ENCODE measurements at regions not wholly inside any gene's neighbourhood (a gene's known extent, or its start where the extent isn't known, plus 50 kb on each side); places are given as distances from the start of the nearest gene placed in this dataset.
A peak's percentile ranks its signal among the peaks of the same experiment; 100 is the strongest.

DNA sequence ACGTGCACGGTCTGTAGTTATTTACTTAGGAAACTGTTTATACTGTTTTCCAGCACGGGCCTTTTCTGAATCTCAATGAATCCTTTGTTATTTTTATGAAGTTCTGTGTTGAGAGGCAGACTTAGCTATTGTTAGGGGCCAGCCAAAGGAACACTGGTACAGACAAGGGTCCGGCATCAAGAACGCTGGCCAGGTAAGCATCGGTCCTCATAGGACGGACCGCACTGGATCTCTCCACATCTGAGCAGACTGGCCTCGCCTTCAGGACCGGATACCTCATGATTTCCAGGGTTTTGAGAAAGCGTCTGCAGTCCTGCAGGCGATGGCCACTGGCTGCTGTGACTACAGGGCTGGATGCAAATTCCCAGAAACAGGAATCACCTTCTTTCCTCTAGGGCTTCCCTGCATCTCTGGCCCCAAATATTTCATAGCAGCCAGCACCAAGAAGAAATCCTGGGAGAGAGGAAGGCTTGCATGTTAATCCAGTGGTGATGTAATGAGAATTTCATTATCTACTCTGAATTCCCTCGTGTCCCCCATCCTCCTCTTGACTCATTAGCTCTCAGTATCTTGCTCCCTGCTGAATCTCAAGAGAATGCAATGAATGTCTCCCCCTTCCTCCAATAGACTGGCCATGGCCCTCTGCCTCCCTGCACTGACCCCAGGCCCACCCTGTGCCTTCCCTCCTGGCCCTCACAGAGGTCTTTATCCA is 325.4 kb upstream of the NPVF start:
- Histone ChIP-seq H3K4me3 (ENCODE audit: low read length in 2 of 2) (no peak overlapping the region), H3K9ac (ENCODE audit: low read length in 2 of 2) (no peak overlapping the region), H3K9me3 (ENCODE audit: control insufficient read depth in 2 of 2, low read length in 2 of 2) (no peaks in the 10 kb centered on the region), H3K27me3 (ENCODE audit: control insufficient read depth in 1 of 2, insufficient read depth in 2 of 2, low read length in 2 of 2) (no peaks in the 10 kb centered on the region), H3K36me3 (ENCODE audit: control insufficient read depth in 2 of 2, insufficient read depth in 2 of 2, low read length in 2 of 2) (no peaks in the 10 kb centered on the region), H3K27ac (ENCODE audit: low read length) (no peak overlapping the region), H3K4me1 (ENCODE audit: control insufficient read depth, insufficient read depth, low read length) (no peaks in the 10 kb centered on the region)

DNA sequence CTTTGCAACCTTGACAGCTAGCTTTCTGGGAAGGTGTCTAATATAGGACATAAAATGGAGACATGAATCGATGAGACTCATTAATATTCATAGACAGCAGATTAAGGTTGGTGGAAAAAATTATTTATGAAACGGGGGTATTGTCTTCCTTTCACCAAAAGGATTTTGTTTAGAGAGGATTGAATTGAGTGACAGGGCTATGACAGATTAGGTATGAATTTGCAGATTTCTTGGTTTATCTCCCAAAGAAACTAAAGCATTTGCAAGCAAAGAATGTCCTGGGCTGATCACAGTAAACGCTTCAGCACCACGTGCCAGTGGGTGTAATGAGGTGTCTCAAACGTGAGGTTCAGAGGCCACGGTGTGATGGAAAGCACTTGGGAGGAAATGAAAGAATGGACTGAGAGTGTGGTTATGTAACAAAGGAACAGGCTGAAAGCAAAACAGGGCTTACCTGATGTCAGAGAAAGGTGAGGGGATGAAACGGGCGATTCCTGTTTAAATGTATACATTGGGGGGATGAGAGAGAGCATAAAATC is 329.2 kb upstream of the NPVF start:
- no peak overlapping the region for H3K27ac ChIP-seq (ENCODE audit: low read length)
- no peak overlapping the region for H3K9ac ChIP-seq (ENCODE audit: low read length in 2 of 2)
- no peaks in the 10 kb centered on the region for H3K27me3 ChIP-seq (ENCODE audit: control insufficient read depth in 1 of 2, insufficient read depth in 2 of 2, low read length in 2 of 2)

DNA sequence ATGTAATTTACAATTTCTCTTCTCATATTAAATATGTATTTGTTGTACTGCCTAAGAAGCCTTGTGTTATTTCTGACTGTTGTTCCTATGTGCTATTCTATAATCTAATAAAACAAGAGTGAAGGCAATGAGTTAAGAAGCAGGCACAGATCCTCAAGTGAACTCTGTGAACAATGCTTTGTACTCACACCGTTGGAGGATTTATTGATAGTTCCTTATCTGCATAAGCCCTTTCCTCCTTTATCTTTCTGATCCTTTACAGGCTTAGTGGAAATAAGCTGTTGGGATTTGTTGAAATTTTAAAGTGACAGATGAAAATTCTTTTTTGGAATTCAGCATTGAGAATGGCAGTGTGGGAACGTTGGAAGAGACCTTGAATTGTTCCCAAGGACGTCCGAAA is 329.6 kb upstream of the NPVF start:
- no peaks in the 10 kb centered on the region for H3K36me3 ChIP-seq (ENCODE audit: control insufficient read depth in 2 of 2, insufficient read depth in 2 of 2, low read length in 2 of 2)
- H3K9ac ChIP-seq (ENCODE audit: low read length in 2 of 2), result no peak overlapping the region
- no peak overlapping the region for H3K27ac ChIP-seq (ENCODE audit: low read length)
- no peak overlapping the region for H3K4me3 ChIP-seq (ENCODE audit: low read length in 2 of 2)
- no peaks in the 10 kb centered on the region for H3K27me3 ChIP-seq (ENCODE audit: control insufficient read depth in 1 of 2, insufficient read depth in 2 of 2, low read length in 2 of 2)
- H3K4me1 ChIP-seq (ENCODE audit: control insufficient read depth, insufficient read depth, low read length), result peaks cover 19% of the 10 kb centered on the region
- H3K9me3 ChIP-seq (ENCODE audit: control insufficient read depth in 2 of 2, low read length in 2 of 2), result no peaks in the 10 kb centered on the region

More for the DNA sequence above, 329.2 kb upstream of the NPVF start:
- Histone ChIP-seq H3K9me3 (ENCODE audit: control insufficient read depth in 2 of 2, low read length in 2 of 2) (no peaks in the 10 kb centered on the region), H3K4me3 (ENCODE audit: low read length in 2 of 2) (no peak overlapping the region), H3K36me3 (ENCODE audit: control insufficient read depth in 2 of 2, insufficient read depth in 2 of 2, low read length in 2 of 2) (no peaks in the 10 kb centered on the region), H3K4me1 (ENCODE audit: control insufficient read depth, insufficient read depth, low read length) (peaks cover 17% of the 10 kb centered on the region)

DNA sequence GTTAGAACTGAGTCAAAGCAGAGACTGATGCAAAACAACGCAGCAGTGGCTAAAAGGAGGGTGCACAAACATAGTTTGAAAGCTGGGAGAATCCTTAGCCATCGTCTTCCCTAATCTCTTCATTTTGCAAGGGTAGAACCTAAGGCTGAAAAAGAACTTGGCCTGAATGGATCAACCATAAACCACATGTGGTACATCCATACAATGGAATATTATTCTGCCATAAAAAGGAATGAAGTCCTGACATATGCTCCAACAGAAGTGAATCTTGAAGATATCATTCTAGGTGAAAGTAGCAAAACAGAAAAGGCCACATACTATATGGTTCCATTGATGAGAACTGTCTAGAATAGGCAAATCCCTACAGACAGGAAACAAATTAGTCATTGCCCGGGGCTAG is 330.3 kb upstream of the NPVF start:
- H3K4me3 ChIP-seq (ENCODE audit: low read length in 2 of 2), result no peak overlapping the region
- H3K27me3 ChIP-seq (ENCODE audit: control insufficient read depth in 1 of 2, insufficient read depth in 2 of 2, low read length in 2 of 2), result no peaks in the 10 kb centered on the region
- H3K27ac ChIP-seq (ENCODE audit: low read length), result no peak overlapping the region
- H3K36me3 ChIP-seq (ENCODE audit: control insufficient read depth in 2 of 2, insufficient read depth in 2 of 2, low read length in 2 of 2), result no peaks in the 10 kb centered on the region
- peaks cover 19% of the 10 kb centered on the region for H3K4me1 ChIP-seq (ENCODE audit: control insufficient read depth, insufficient read depth, low read length)
- H3K9ac ChIP-seq (ENCODE audit: low read length in 2 of 2), result no peak overlapping the region
- no peaks in the 10 kb centered on the region for H3K9me3 ChIP-seq (ENCODE audit: control insufficient read depth in 2 of 2, low read length in 2 of 2)

DNA sequence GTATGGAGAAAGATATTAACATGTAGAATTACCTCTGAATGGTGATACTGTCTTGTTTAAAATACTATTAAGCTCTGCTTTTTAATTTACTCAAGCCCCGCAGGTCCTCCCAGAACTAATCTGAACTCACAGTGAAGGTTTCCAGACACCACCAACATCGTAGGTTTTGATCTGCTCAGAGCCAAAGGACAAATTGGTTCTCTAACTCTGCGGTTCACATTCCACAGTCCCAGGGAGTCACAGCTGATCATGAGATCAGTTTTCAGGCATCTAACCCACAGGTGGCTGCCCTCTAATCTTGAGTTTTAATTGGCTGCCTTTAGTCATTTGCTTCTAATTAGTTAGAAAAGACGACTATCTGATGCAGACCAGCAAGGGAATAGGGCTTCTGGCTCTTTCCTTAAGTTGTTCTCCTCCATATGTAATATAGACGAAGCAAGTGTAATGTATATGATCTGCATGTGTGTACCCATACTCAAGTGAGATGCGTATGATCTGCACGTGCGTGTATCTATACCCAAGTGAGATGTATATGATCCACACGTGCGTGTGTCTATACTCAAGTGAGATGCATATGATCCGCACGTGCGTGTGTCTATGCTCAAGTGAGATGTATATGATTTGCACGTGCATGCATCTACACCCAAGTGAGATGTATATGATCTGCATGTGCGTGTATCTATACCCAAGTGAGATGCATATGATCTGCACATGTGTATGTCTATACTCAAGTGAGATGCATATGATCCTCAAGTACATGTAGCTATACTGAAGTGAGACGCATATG is 331.5 kb upstream of the NPVF start:
- Histone ChIP-seq H3K27me3 (ENCODE audit: control insufficient read depth in 1 of 2, insufficient read depth in 2 of 2, low read length in 2 of 2) (no peaks in the 10 kb centered on the region), H3K4me3 (ENCODE audit: low read length in 2 of 2) (no peak overlapping the region), H3K36me3 (ENCODE audit: control insufficient read depth in 2 of 2, insufficient read depth in 2 of 2, low read length in 2 of 2) (no peaks in the 10 kb centered on the region), H3K9me3 (ENCODE audit: control insufficient read depth in 2 of 2, low read length in 2 of 2) (no peaks in the 10 kb centered on the region), H3K27ac (ENCODE audit: low read length) (no peak overlapping the region), H3K4me1 (ENCODE audit: control insufficient read depth, insufficient read depth, low read length) (peaks cover 22% of the 10 kb centered on the region), H3K9ac (ENCODE audit: low read length in 2 of 2) (no peak overlapping the region)

DNA sequence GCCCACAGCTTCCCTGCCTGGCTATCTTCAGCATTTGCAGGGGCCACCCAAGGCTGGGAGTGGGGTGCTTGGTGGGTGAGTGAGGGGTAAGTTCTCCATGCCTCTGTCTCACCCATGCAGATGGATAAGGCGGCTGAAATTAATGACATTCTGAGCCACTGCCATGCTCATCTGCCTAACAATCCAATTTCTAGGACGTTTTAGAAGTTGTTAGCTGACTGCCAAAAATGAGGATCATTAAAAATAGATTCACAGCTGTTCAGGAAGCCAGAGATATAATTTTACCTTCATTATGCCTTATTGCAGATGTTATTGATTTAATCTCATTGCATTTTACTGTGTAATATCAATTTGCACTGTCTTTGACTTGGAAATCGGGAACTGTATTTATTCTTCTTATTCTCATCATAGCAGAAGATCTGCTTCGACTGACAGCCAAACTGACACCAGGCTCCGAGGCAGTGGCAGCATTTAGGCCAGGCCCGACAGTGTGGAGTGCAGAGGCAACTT is 334.4 kb upstream of the NPVF start:
- no peaks in the 10 kb centered on the region for H3K27me3 ChIP-seq (ENCODE audit: control insufficient read depth in 1 of 2, insufficient read depth in 2 of 2, low read length in 2 of 2)
- H3K27ac ChIP-seq (ENCODE audit: low read length), result peak overlapping the region; percentile 18

DNA sequence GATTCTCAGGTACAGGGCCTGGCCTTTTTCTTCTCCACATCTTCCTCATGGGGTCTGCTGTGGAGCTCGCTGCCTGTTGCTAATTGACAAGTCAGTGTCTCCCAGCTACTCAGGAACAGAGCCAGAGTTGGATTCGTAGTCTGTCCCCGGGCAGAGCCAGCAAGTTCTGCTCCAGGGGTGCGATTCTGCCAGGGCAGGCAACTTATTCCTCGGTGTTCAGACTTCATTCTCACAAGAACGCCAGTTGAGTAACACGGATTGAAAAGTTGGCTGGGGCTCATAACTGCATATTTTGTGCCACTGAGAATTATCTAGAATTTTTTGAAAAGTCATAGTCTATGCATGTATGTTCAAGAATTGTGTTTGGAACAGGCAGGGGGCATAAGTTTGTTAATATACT is 336.7 kb upstream of the NPVF start:
- Histone ChIP-seq H3K27me3 (ENCODE audit: control insufficient read depth in 1 of 2, insufficient read depth in 2 of 2, low read length in 2 of 2) (no peaks in the 10 kb centered on the region), H3K9ac (ENCODE audit: low read length in 2 of 2) (no peak overlapping the region), H3K9me3 (ENCODE audit: control insufficient read depth in 2 of 2, low read length in 2 of 2) (no peaks in the 10 kb centered on the region), H3K4me1 (ENCODE audit: control insufficient read depth, insufficient read depth, low read length) (peaks cover 27% of the 10 kb centered on the region), H3K27ac (ENCODE audit: low read length) (no peak overlapping the region), H3K36me3 (ENCODE audit: control insufficient read depth in 2 of 2, insufficient read depth in 2 of 2, low read length in 2 of 2) (no peaks in the 10 kb centered on the region), H3K4me3 (ENCODE audit: low read length in 2 of 2) (no peak overlapping the region)

More for the DNA sequence above, 334.4 kb upstream of the NPVF start:
- Histone ChIP-seq H3K36me3 (ENCODE audit: control insufficient read depth in 2 of 2, insufficient read depth in 2 of 2, low read length in 2 of 2) (no peaks in the 10 kb centered on the region), H3K9ac (ENCODE audit: low read length in 2 of 2) (no peak overlapping the region), H3K9me3 (ENCODE audit: control insufficient read depth in 2 of 2, low read length in 2 of 2) (no peaks in the 10 kb centered on the region), H3K4me1 (ENCODE audit: control insufficient read depth, insufficient read depth, low read length) (peaks cover 27% of the 10 kb centered on the region), H3K4me3 (ENCODE audit: low read length in 2 of 2) (no peak overlapping the region)

DNA sequence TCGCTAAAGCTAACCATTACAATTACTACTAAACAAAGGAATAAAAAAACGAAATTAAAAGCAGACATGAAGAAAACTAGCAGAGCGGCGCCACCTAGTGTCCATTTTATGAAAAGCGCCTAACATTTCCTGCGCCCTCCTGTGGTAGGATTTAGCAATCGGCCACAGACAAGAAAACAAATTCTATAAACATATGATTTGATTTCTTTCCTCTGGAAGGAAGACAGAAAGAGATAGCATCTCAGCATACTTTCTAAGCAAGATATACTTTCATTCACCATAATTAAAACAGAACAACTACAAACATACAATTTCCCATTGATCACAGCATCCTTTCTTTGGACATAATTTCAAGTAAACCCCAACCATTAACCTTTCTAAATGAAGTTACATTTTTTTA is 337.7 kb upstream of the NPVF start:
- peaks cover 21% of the 10 kb centered on the region for H3K4me1 ChIP-seq (ENCODE audit: control insufficient read depth, insufficient read depth, low read length)
- H3K9ac ChIP-seq (ENCODE audit: low read length in 2 of 2), result no peak overlapping the region
- H3K36me3 ChIP-seq (ENCODE audit: control insufficient read depth in 2 of 2, insufficient read depth in 2 of 2, low read length in 2 of 2), result no peaks in the 10 kb centered on the region
- peak overlapping the region in 1 of 2 donors; percentile 36 for H3K4me3 ChIP-seq (ENCODE audit: low read length in 2 of 2)
- H3K9me3 ChIP-seq (ENCODE audit: control insufficient read depth in 2 of 2, low read length in 2 of 2), result no peaks in the 10 kb centered on the region
- H3K27me3 ChIP-seq (ENCODE audit: control insufficient read depth in 1 of 2, insufficient read depth in 2 of 2, low read length in 2 of 2), result no peaks in the 10 kb centered on the region
- H3K27ac ChIP-seq (ENCODE audit: low read length), result no peak overlapping the region

DNA sequence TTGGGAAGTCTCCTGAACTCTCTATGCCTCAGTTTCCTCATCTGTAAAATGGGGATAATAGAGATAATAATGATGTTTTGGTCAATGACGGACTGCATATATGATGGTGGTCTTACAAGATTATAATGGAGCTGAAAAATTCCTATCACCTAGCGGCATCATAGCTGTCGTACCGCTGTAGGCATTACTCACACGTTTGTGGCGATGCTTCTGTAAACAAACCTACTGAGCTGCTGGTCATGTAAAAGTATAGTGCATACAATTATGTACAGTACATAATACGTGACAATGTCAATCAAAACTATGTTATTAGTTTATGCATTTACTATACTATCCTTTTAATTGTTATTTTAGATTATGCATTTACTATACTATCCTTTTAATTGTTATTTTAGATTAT is 339.1 kb upstream of the NPVF start:
- H3K27ac ChIP-seq (ENCODE audit: low read length), result no peak overlapping the region
- H3K27me3 ChIP-seq (ENCODE audit: control insufficient read depth in 1 of 2, insufficient read depth in 2 of 2, low read length in 2 of 2), result no peaks in the 10 kb centered on the region
- H3K4me1 ChIP-seq (ENCODE audit: control insufficient read depth, insufficient read depth, low read length), result peaks cover 10% of the 10 kb centered on the region
- no peak overlapping the region for H3K9ac ChIP-seq (ENCODE audit: low read length in 2 of 2)
- H3K9me3 ChIP-seq (ENCODE audit: control insufficient read depth in 2 of 2, low read length in 2 of 2), result no peaks in the 10 kb centered on the region
- H3K36me3 ChIP-seq (ENCODE audit: control insufficient read depth in 2 of 2, insufficient read depth in 2 of 2, low read length in 2 of 2), result no peaks in the 10 kb centered on the region
- H3K4me3 ChIP-seq (ENCODE audit: low read length in 2 of 2), result no peak overlapping the region

DNA sequence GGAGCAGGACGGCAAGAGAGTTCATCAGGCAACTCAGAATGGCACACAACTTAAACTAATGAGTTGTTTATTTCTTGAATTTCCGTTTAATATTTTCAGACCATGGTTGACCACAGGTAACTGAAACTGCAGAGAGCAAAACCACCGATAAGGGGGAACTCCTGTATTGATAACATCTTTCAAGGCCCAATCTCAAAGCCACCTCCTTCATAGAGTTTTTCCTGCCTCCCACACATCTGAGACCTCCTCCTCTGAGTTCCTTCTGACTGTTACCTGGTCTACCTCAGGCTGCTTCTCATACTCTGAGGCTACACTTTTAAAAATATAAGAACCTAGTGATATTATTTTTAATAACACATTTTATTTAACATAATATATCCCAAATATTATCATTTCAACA is 341.5 kb upstream of the NPVF start:
- Histone ChIP-seq H3K9ac (ENCODE audit: low read length in 2 of 2) (no peak overlapping the region), H3K4me3 (ENCODE audit: low read length in 2 of 2) (no peak overlapping the region), H3K9me3 (ENCODE audit: control insufficient read depth in 2 of 2, low read length in 2 of 2) (no peaks in the 10 kb centered on the region), H3K36me3 (ENCODE audit: control insufficient read depth in 2 of 2, insufficient read depth in 2 of 2, low read length in 2 of 2) (no peaks in the 10 kb centered on the region), H3K27me3 (ENCODE audit: control insufficient read depth in 1 of 2, insufficient read depth in 2 of 2, low read length in 2 of 2) (no peaks in the 10 kb centered on the region), H3K27ac (ENCODE audit: low read length) (no peak overlapping the region), H3K4me1 (ENCODE audit: control insufficient read depth, insufficient read depth, low read length) (peaks cover 4% of the 10 kb centered on the region)

DNA sequence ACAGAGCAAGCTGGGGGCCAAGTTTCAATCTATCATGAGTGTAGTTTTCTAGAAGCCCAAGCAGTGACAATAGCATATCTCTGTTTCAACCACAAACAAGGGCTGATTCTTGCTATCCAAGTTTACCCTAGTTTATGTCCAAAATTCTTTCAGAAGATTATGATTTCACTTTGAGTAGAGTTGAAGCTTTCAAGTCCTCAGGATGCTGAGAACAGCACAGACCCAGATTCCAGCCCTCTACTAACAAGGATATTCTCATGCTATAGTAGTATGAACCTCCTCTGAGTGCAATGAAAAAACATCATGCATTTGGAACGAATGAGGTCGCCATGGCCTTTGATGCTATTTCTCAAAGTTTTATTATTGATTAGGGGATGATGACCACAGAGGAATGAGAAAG is 344.1 kb upstream of the NPVF start:
- no peaks in the 10 kb centered on the region for H3K27me3 ChIP-seq (ENCODE audit: control insufficient read depth in 1 of 2, insufficient read depth in 2 of 2, low read length in 2 of 2)
- no peaks in the 10 kb centered on the region for H3K4me1 ChIP-seq (ENCODE audit: control insufficient read depth, insufficient read depth, low read length)
- H3K4me3 ChIP-seq (ENCODE audit: low read length in 2 of 2), result no peak overlapping the region
- H3K9ac ChIP-seq (ENCODE audit: low read length in 2 of 2), result no peak overlapping the region
- no peaks in the 10 kb centered on the region for H3K36me3 ChIP-seq (ENCODE audit: control insufficient read depth in 2 of 2, insufficient read depth in 2 of 2, low read length in 2 of 2)
- no peaks in the 10 kb centered on the region for H3K9me3 ChIP-seq (ENCODE audit: control insufficient read depth in 2 of 2, low read length in 2 of 2)
- no peak overlapping the region for H3K27ac ChIP-seq (ENCODE audit: low read length)

Data from stomach smooth muscle (tissue), 2 donors.